HL-60 (cell line): ENCODE measurements at regions not wholly inside any gene's neighbourhood (a gene's known extent, or its start where the extent isn't known, plus 50 kb on each side); places are given as distances from the start of the nearest gene placed in this dataset.

Experiments used
- DNase-seq, 2 experiments: peaks; one replicate each; pipeline ENCODE4 v3.0.0-alpha.2; 2010 to 2020; ENCODE audit warnings: low read depth in 1 of 2, low spot score in 1 of 2
- H3K27ac ChIP-seq: fragments of 250-450 bp; sonication (Bioruptor Pico); replicated peaks from 2 replicates; pipeline ENCODE4 v1.5.1; 2020; ENCODE audit warnings: mild to moderate bottlenecking, moderate library complexity
- H3K27me3 ChIP-seq: fragments of 250-450 bp; sonication (Bioruptor Pico); 2 replicates; pipeline ENCODE4 v1.5.1; 2021; ENCODE audit warnings: mild to moderate bottlenecking, moderate library complexity; ENCODE audit not compliant: insufficient read depth, poor library complexity, severe bottlenecking
- H3K4me3 ChIP-seq: replicated peaks from 2 replicates; pipeline ENCODE4 v1.5.1; 2011; ENCODE audit warnings: mild to moderate bottlenecking, control low read depth, low read length; ENCODE audit not compliant: insufficient read depth
- GABPA ChIP-seq: IDR thresholded peaks from 2 replicates; pipeline ENCODE4 v1.6.1; 2012; ENCODE audit warnings: low read depth
- POLR2AphosphoS5 ChIP-seq: IDR thresholded peaks from 2 replicates; pipeline ENCODE4 v1.6.1; 2012; ENCODE audit warnings: low read depth
- SPI1 ChIP-seq: IDR thresholded peaks from 2 replicates; pipeline ENCODE4 v1.6.1; 2012; ENCODE audit warnings: low read depth, mild to moderate bottlenecking, borderline replicate concordance
- TF ChIP-seq, protein P1 (sequence below): IDR thresholded peaks from 2 replicates; pipeline ENCODE4 v1.6.1; 2012; ENCODE audit warnings: low read depth; ENCODE audit not compliant: insufficient replicate concordance
- TF ChIP-seq, protein P2 (sequence below): IDR thresholded peaks from one replicate; pipeline ENCODE4 v1.5.1; 2011; ENCODE audit warnings: low read length, control low read depth, inconsistent platforms; ENCODE audit not compliant: insufficient read depth

DNA sequence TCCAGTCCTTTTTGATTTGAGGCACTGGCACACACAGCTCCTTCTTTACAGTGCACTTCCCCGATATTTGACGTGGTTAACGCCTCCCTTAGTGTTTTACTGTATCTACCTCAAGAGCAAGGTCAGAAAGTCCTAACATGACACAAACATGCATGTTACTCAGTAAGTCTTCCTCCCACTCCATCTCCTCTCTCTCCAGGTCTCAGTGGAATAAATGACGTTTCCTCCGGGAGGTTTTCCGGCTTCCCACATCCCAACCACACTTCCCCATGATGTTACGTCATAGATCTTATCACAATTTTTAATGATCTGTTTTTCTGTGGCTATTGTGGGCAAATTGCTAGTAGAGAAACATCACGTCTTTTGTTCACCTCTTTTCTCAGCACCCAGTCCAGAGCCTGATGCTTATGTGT lies 165.7 kb downstream of the PTPN20 start:
- H3K27me3 ChIP-seq = peaks cover 5% of the 10 kb centered on the region
- H3K4me3 ChIP-seq = no peak overlapping the region
- H3K27ac ChIP-seq = no peak overlapping the region
- no peak for TF ChIP-seq SPI1
- no peak for TF ChIP-seq POLR2AphosphoS5
- TF ChIP-seq, protein P1, sequence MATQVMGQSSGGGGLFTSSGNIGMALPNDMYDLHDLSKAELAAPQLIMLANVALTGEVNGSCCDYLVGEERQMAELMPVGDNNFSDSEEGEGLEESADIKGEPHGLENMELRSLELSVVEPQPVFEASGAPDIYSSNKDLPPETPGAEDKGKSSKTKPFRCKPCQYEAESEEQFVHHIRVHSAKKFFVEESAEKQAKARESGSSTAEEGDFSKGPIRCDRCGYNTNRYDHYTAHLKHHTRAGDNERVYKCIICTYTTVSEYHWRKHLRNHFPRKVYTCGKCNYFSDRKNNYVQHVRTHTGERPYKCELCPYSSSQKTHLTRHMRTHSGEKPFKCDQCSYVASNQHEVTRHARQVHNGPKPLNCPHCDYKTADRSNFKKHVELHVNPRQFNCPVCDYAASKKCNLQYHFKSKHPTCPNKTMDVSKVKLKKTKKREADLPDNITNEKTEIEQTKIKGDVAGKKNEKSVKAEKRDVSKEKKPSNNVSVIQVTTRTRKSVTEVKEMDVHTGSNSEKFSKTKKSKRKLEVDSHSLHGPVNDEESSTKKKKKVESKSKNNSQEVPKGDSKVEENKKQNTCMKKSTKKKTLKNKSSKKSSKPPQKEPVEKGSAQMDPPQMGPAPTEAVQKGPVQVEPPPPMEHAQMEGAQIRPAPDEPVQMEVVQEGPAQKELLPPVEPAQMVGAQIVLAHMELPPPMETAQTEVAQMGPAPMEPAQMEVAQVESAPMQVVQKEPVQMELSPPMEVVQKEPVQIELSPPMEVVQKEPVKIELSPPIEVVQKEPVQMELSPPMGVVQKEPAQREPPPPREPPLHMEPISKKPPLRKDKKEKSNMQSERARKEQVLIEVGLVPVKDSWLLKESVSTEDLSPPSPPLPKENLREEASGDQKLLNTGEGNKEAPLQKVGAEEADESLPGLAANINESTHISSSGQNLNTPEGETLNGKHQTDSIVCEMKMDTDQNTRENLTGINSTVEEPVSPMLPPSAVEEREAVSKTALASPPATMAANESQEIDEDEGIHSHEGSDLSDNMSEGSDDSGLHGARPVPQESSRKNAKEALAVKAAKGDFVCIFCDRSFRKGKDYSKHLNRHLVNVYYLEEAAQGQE = no peak
- TF ChIP-seq, protein P2, sequence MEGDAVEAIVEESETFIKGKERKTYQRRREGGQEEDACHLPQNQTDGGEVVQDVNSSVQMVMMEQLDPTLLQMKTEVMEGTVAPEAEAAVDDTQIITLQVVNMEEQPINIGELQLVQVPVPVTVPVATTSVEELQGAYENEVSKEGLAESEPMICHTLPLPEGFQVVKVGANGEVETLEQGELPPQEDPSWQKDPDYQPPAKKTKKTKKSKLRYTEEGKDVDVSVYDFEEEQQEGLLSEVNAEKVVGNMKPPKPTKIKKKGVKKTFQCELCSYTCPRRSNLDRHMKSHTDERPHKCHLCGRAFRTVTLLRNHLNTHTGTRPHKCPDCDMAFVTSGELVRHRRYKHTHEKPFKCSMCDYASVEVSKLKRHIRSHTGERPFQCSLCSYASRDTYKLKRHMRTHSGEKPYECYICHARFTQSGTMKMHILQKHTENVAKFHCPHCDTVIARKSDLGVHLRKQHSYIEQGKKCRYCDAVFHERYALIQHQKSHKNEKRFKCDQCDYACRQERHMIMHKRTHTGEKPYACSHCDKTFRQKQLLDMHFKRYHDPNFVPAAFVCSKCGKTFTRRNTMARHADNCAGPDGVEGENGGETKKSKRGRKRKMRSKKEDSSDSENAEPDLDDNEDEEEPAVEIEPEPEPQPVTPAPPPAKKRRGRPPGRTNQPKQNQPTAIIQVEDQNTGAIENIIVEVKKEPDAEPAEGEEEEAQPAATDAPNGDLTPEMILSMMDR = no peak
- no peak for TF ChIP-seq GABPA
- peak in 1 of 2 experiments; percentile 8 for DNase-seq

DNA sequence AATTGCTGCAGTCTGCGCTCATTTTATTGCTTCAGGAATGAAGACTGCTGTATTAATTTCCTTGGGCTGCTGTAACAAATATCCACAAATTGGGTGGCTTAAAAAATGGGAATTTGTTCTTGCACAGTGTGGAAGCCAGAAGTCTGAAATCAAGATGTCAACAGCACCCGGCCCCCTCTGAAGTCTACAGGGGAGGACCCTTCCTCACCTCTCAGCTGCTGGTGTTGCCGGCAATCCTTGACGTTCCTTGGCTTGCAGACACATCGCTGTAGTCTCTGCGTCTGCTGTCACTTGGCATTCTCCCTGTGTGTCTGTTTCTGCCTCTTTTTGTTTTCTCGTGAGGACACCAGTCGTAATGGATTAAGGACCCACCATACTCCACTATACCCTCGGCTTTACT lies 166.2 kb downstream of the PTPN20 start:
- Histone ChIP-seq H3K27me3 (peaks cover 5% of the 10 kb centered on the region), H3K27ac (no peak overlapping the region), H3K4me3 (no peak overlapping the region)
- DNase-seq = no peak
- TF ChIP-seq GABPA (no peak), SPI1 (no peak), POLR2AphosphoS5 (no peak)
- TF ChIP-seq, protein P1 = no peak
- TF ChIP-seq, protein P2 = no peak

DNA sequence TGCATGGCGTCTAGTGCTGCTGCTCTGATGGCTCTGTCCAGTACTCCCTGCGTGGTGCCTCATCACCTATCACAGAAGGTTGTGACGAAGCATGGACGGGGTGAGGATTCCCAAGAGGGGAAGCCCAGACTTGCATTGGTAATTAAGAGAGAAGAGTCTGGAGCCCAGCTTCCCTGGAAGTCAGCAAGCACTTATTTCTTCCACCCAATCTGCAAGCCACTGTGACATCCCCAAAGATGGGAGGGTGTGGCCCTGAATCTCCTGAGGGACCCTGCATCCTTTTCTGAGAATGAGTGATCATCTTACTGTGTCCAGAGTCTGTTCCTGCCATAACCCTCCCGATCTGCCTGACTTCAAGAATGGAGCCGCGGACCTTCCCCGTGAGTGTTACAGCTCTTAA lies 166.7 kb downstream of the PTPN20 start:
- TF ChIP-seq, protein P2 = no peak
- TF ChIP-seq POLR2AphosphoS5 (no peak), SPI1 (no peak), GABPA (no peak)
- TF ChIP-seq, protein P1 = no peak
- no peak overlapping the region for H3K27ac ChIP-seq
- H3K27me3 ChIP-seq = peaks cover 5% of the 10 kb centered on the region
- no peak overlapping the region for H3K4me3 ChIP-seq
- no peak for DNase-seq
